IMR-90 (cell line): ENCODE measurements at regions not wholly inside any gene's neighbourhood (a gene's known extent, or its start where the extent isn't known, plus 50 kb on each side); places are given as distances from the start of the nearest gene placed in this dataset.
"Not testable (repeated sequence)": the region's sequence is repeated elsewhere in the genome, so short reads cannot be mapped to it uniquely, and the experiment has no call there.

Source experiments
- ATAC-seq: fragments of 200-7000 bp; cut with Tn5 transposase; 2 replicates; pipeline ENCODE4 v1.9.1; 2020; ENCODE audit warnings: low read depth, mild to moderate bottlenecking, moderate library complexity
- BruUV-seq: library from RNA; stranded (reverse); fragments of 400-500 nt; replicated peaks from 2 replicates; lab custom pipeline; 2021; lab: Mats Ljungman, UMichigan
- CTCF ChIA-PET: fragments of 300-600 bp; formaldehyde crosslinking; extraction: SDS; loops from one replicate; lab custom pipeline; 2021; ENCODE audit warnings: antibody characterized with exemption; lab: Yijun Ruan, JAX
- POLR2A ChIA-PET: fragments of 300-600 bp; sonication (Branson Sonifier 250); formaldehyde crosslinking; loops from one replicate; lab custom pipeline; 2022; ENCODE audit warnings: antibody characterized with exemption; ENCODE audit not compliant: unreplicated experiment; lab: Charles Lee
- DNase-seq: peaks from one replicate; pipeline ENCODE4 v3.0.0; 2013
- H2AFZ ChIP-seq: replicated peaks from 2 replicates; pipeline ENCODE3; 2013; ENCODE audit warnings: low read length, mild to moderate bottlenecking; ENCODE audit not compliant: poor library complexity
- H2AK5ac ChIP-seq: 2 replicates; pipeline ENCODE4 v1.6.1; 2013; ENCODE audit warnings: low read depth, low read length, inconsistent platforms
- H2AK9ac ChIP-seq: replicated peaks from 2 replicates; pipeline ENCODE3; 2013; ENCODE audit warnings: mild to moderate bottlenecking, low read depth, low read length, moderate library complexity; ENCODE audit not compliant: poor library complexity
- H2BK120ac ChIP-seq: 2 replicates; pipeline ENCODE4 v1.6.1; 2013; ENCODE audit warnings: low read depth, low read length, inconsistent platforms
- H2BK15ac ChIP-seq: 3 replicates; pipeline ENCODE4 v1.6.1; 2013; ENCODE audit warnings: low read depth, low read length, inconsistent platforms
- H2BK20ac ChIP-seq: 2 replicates; pipeline ENCODE4 v1.6.1; 2013; ENCODE audit warnings: low read depth, mild to moderate bottlenecking, inconsistent platforms, low read length, moderate library complexity
- H2BK5ac ChIP-seq: 2 replicates; pipeline ENCODE4 v1.6.1; 2013; ENCODE audit warnings: mild to moderate bottlenecking, low read depth, low read length, inconsistent platforms; ENCODE audit not compliant: poor library complexity, severe bottlenecking
- H3K14ac ChIP-seq: replicated peaks from 2 replicates; pipeline ENCODE4 v1.6.1; 2013; ENCODE audit warnings: low read depth, low read length, inconsistent platforms
- H3K18ac ChIP-seq: 2 replicates; pipeline ENCODE4 v1.6.1; 2013; ENCODE audit warnings: low read depth, low read length, control low read depth
- H3K23ac ChIP-seq: 2 replicates; pipeline ENCODE4 v1.6.1; 2013; ENCODE audit warnings: low read depth, low read length, inconsistent platforms
- H3K27ac ChIP-seq: 2 replicates; pipeline ENCODE4 v1.5.1; 2013; ENCODE audit warnings: mild to moderate bottlenecking, control low read depth, low read length; ENCODE audit not compliant: insufficient read depth
- H3K27me3 ChIP-seq: 2 replicates; pipeline ENCODE4 v1.6.1; 2013; ENCODE audit warnings: low read length; ENCODE audit not compliant: control insufficient read depth, insufficient read depth
- H3K36me3 ChIP-seq: 2 replicates; pipeline ENCODE4 v1.6.1; 2013; ENCODE audit warnings: low read length, mixed read lengths; ENCODE audit not compliant: control insufficient read depth, insufficient read depth
- H3K4ac ChIP-seq: 2 replicates; pipeline ENCODE4 v1.6.1; 2013; ENCODE audit warnings: low read depth, low read length, inconsistent platforms
- H3K4me1 ChIP-seq: 2 replicates; pipeline ENCODE4 v1.6.1; 2013; ENCODE audit warnings: low read length, mixed read lengths; ENCODE audit not compliant: control insufficient read depth, insufficient read depth
- H3K4me2 ChIP-seq: 2 replicates; pipeline ENCODE4 v1.6.1; 2013; ENCODE audit warnings: low read depth, mild to moderate bottlenecking, control low read depth, low read length, moderate library complexity
- H3K4me3 ChIP-seq: 2 replicates; pipeline ENCODE4 v1.5.1; 2013; ENCODE audit warnings: low read depth, mild to moderate bottlenecking, control low read depth, low read length, moderate library complexity; ENCODE audit not compliant: insufficient read depth
- H3K56ac ChIP-seq: 2 replicates; pipeline ENCODE4 v1.6.1; 2013; ENCODE audit warnings: low read length, inconsistent platforms; ENCODE audit not compliant: insufficient read depth; ENCODE audit errors: extremely low read depth
- H3K79me1 ChIP-seq, 2 experiments: 2 replicates each; pipeline ENCODE4 v1.6.1; 2013; ENCODE audit warnings: low read length in 2 of 2, inconsistent platforms in 1 of 2, low read depth in 1 of 2
- H3K9ac ChIP-seq: 2 replicates; pipeline ENCODE4 v1.6.1; 2013; ENCODE audit warnings: low read depth, low read length, control low read depth
- H3K9me1 ChIP-seq: 2 replicates; pipeline ENCODE4 v1.6.1; 2013; ENCODE audit warnings: low read length, inconsistent platforms; ENCODE audit not compliant: insufficient read depth
- H3K9me3 ChIP-seq: 2 replicates; pipeline ENCODE4 v1.6.1; 2013; ENCODE audit warnings: low read length; ENCODE audit not compliant: control insufficient read depth, insufficient read depth
- H4K20me1 ChIP-seq: 2 replicates; pipeline ENCODE4 v1.6.1; 2013; ENCODE audit warnings: low read length, inconsistent platforms; ENCODE audit not compliant: insufficient read depth
- H4K5ac ChIP-seq: 2 replicates; pipeline ENCODE4 v1.6.1; 2013; ENCODE audit warnings: mild to moderate bottlenecking, low read depth, low read length, control low read depth
- H4K8ac ChIP-seq, 2 experiments: 2 replicates each; pipeline ENCODE4 v1.6.1; 2013; ENCODE audit warnings: low read depth in 2 of 2, low read length in 2 of 2, control low read depth in 1 of 2, inconsistent platforms in 1 of 2
- H4K91ac ChIP-seq: 2 replicates; pipeline ENCODE4 v1.6.1; 2013; ENCODE audit warnings: low read depth, low read length, inconsistent platforms; ENCODE audit not compliant: insufficient read depth
- WGBS, 2 experiments: methylation state at CpG; one replicate each; pipeline versions ENCODE4 v1.1.5 to v1.1.7; 2013; ENCODE audit warnings: missing lambda C conversion rate in 2 of 2; ENCODE audit not compliant: insufficient read length in 1 of 2; ENCODE audit errors: extremely low coverage in 2 of 2; 5-methylcytosine and 5-hydroxymethylcytosine counted together
- dilution Hi-C: fragments of 300-500 bp; cut with HindIII; formaldehyde crosslinking; loops from one replicate; pipeline ENCODE4 v1.14.3; 2018; ENCODE audit warnings: low sequenced_read_pairs; ENCODE audit not compliant: unreplicated experiment
- in situ Hi-C: fragments of 300-500 bp; cut with MboI; formaldehyde crosslinking; loops from 3 replicates; pipeline ENCODE4 v1.14.3; 2019; ENCODE audit warnings: low sequenced_read_pairs, inconsistent platforms, mixed read lengths
- intact Hi-C: fragments of 100-400 bp; cut with micrococcal nuclease; formaldehyde crosslinking; loops from 2 replicates; pipeline ENCODE4 v1.10.0; 2022

DNA sequence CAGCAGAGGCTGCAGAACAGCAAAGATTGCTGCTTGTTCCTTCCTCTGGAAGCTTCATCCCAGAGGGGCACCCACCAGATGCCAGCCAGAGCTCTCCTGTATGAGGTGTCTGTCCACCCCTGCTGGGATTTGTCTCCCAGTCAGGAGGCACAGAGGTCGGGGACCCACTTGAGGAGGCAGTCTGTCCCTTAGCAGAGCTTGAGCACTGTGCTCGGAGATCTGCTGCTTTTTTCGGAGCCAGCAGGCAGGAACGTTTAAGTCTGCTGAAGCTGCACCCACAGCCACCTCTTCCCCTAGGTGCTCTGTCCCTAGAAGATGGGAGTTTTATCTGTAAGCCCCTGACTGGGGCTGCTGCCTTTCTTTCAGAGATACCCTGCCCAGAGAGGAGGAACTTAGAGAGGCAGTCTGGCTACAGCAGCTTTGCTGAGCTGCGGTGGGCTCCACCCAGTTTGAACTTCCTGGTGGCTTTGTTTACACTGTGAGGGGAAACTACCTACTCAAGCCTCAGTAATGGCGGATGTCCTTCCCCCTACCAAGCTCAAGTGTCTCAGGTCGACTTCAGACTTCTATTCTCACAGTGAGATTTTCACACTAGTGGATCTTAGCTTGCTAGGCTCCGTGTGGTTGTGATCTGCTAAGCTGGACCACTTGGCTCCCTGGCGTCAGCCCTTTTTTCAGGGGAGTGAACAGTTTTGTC is 101.8 kb upstream of the GLRA1 start:
- H2BK20ac ChIP-seq, H3K4me1 ChIP-seq, H2AK5ac ChIP-seq, H3K36me3 ChIP-seq, POLR2A ChIA-PET, H4K5ac ChIP-seq, H3K56ac ChIP-seq, H3K27ac ChIP-seq, H4K91ac ChIP-seq, H2BK15ac ChIP-seq, H3K18ac ChIP-seq, H3K23ac ChIP-seq, H3K9me3 ChIP-seq, H3K9me1 ChIP-seq, ATAC-seq, H2AFZ ChIP-seq, H3K9ac ChIP-seq, H3K79me1 ChIP-seq, H2BK120ac ChIP-seq, dilution Hi-C loops, H3K27me3 ChIP-seq, H2BK5ac ChIP-seq, BruUV-seq, CTCF ChIA-PET, in situ Hi-C loops, H3K4ac ChIP-seq, H4K20me1 ChIP-seq, H2AK9ac ChIP-seq, intact Hi-C loops, H3K4me3 ChIP-seq, H4K8ac ChIP-seq, DNase-seq, H3K4me2 ChIP-seq, H3K14ac ChIP-seq: not testable (repeated sequence)
- no CpG with 5 or more reads among the region's 9 CpGs for WGBS, 2 experiments
